Prostate gland (tissue), 2 donors: ENCODE measurements at regions not wholly inside any gene's neighbourhood (a gene's known extent, or its start where the extent isn't known, plus 50 kb on each side); places are given as distances from the start of the nearest gene placed in this dataset.

ENCODE experiments used
- DNase-seq: peaks from one replicate; pipeline ENCODE4 v3.0.0-alpha.2; 2019; ENCODE audit warnings: low spot score
- H3K27ac ChIP-seq, 2 donors: fragments of 200-600 bp; sonication (generic); 2 replicates each; pipeline ENCODE4 v1.5.1; 2017 to 2019
- H3K27me3 ChIP-seq: fragments of 200-600 bp; sonication (generic); replicated peaks from 2 replicates; pipeline ENCODE4 v1.5.1; 2019; ENCODE audit not compliant: insufficient read depth
- H3K36me3 ChIP-seq, 2 donors: fragments of 200-600 bp; sonication (generic); 1 replicate in 1 of 2; 2 replicates in 1 of 2; pipeline versions ENCODE4 v1.5.1 to v1.8.1; 2017 to 2019
- H3K4me1 ChIP-seq: fragments of 200-600 bp; sonication (generic); replicated peaks from 2 replicates; pipeline ENCODE4 v1.5.1; 2019
- H3K4me3 ChIP-seq, 2 donors: fragments of 200-600 bp; sonication (generic); 2 replicates each; pipeline ENCODE4 v1.5.1; 2017 to 2019
- H3K9me3 ChIP-seq: fragments of 200-600 bp; sonication (generic); 2 replicates; pipeline ENCODE4 v1.5.1; 2017
- CTCF ChIP-seq, 4 experiments: fragments of 200-600 bp in 2 of 4; fragments of 450-650 bp in 2 of 4; sonication (generic) in 2 of 4; IDR thresholded peaks; 1 replicate in 3 of 4; 2 replicates in 1 of 4; pipeline ENCODE4 v1.5.1; 2016 to 2019; ENCODE audit warnings: antibody characterized with exemption in 4 of 4, mild to moderate bottlenecking in 2 of 4, moderate library complexity in 2 of 4
- POLR2A ChIP-seq: fragments of 450-650 bp; IDR thresholded peaks from one replicate; pipeline ENCODE4 v1.6.1; 2016; ENCODE audit warnings: antibody characterized with exemption, mild to moderate bottlenecking
- POLR2AphosphoS5 ChIP-seq: sonication (generic); formaldehyde crosslinking; IDR thresholded peaks from one replicate; pipeline ENCODE4 v1.6.1; 2017; ENCODE audit warnings: antibody characterized with exemption
- WGBS: methylation state at CpG from one replicate; pipeline ENCODE4 v1.1.5; 2018; 5-methylcytosine and 5-hydroxymethylcytosine counted together
- intact Hi-C: fragments of 100-400 bp; cut with DNase I; formaldehyde crosslinking; loops from one replicate; pipeline ENCODE4 v1.14.2; 2022

GRCh38 chr21:27804515-27804914 is 837.6 kb upstream of the ADAMTS5 start:
- no peaks in the 10 kb centered on the region for H3K27me3 ChIP-seq
- 39% methylated on average over 2 of the region's 2 CpGs for WGBS
- no peak for DNase-seq
- no peaks in the 10 kb centered on the region for H3K9me3 ChIP-seq
- TF ChIP-seq POLR2AphosphoS5, result no peak
- no peak for TF ChIP-seq CTCF (IDR thresholded peaks at IDR 0.05)
- no peak for TF ChIP-seq POLR2A
- H3K4me3 ChIP-seq, result no peak overlapping the region
- H3K27ac ChIP-seq, result no peak overlapping the region
- H3K4me1 ChIP-seq, result no peaks in the 10 kb centered on the region
- no peaks in the 10 kb centered on the region for H3K36me3 ChIP-seq
- intact Hi-C loops, result loop anchor here (5.0 to 10.0 kb wide), 2 partner anchors 102 to 960 kb away; partner anchors contain the start of gene ADAMTS1

- intact Hi-C loops, result loop anchor here (5.0 to 10.0 kb wide), 2 partner anchors 101 to 959 kb away; partner anchors contain the start of gene ADAMTS1
- Histone ChIP-seq H3K27me3 (no peaks in the 10 kb centered on the region), H3K9me3 (no peaks in the 10 kb centered on the region), H3K4me1 (no peaks in the 10 kb centered on the region), H3K27ac (no peak overlapping the region), H3K36me3 (no peaks in the 10 kb centered on the region), H3K4me3 (no peak overlapping the region)
- TF ChIP-seq CTCF (IDR thresholded peaks at IDR 0.05) (no peak), POLR2A (no peak), POLR2AphosphoS5 (no peak)
- WGBS, result 86% methylated on average over 2 of the region's 2 CpGs
- DNase-seq, result no peak
These were observed 836.7 kb upstream of the ADAMTS5 start for GRCh38 chr21:27803571-27803970.

DNA sequence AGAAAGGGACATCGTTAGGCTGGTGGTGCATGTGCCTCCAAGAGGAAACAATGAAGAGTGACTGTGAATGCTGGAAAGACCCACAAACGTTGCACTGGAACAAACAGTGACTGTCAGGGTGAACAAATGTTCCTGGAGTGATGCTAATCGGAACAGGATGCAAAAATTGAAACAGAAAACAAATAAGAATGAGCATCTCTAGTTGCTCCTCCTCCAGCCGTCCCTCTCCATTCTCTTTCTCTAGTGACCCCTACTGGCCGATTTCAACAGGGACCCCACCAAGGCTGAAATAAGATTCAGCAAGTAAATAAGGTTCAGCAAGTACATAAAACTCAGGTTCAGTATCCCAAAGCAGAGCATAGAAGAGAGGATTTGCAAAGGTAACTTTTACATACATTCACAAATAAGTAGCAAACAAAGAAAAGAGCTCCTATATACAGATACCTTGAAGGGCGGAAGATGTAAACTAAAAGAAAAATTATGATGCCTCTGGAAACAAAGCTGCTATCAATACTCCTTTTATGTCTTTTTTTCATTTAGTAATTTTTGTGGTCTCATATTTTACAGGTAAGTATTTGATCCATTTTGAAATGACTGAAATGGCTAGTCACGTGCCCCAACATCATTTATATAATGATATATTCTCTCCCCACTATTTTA is 836.1 kb upstream of the ADAMTS5 start:
- Histone ChIP-seq H3K9me3 (no peaks in the 10 kb centered on the region), H3K4me1 (no peaks in the 10 kb centered on the region), H3K36me3 (no peaks in the 10 kb centered on the region), H3K27ac (no peak overlapping the region), H3K4me3 (no peak overlapping the region), H3K27me3 (no peaks in the 10 kb centered on the region)
- intact Hi-C loops, result loop anchor here (5.0 to 10.0 kb wide), 2 partner anchors 101 to 958 kb away; partner anchors contain the start of gene ADAMTS1
- no peak for TF ChIP-seq POLR2A
- TF ChIP-seq CTCF (IDR thresholded peaks at IDR 0.05), result peak in 3 of 4 experiments; percentile 31 to 49 (median 47)
- WGBS, result 48% methylated on average over 7 of the region's 7 CpGs
- peak; percentile 12 for DNase-seq

GRCh38 chr21:27799861-27800260 is 833.0 kb upstream of the ADAMTS5 start:
- TF ChIP-seq POLR2AphosphoS5, result no peak
- no peak for TF ChIP-seq POLR2A
- Histone ChIP-seq H3K36me3 (no peaks in the 10 kb centered on the region), H3K27me3 (no peaks in the 10 kb centered on the region), H3K4me1 (no peaks in the 10 kb centered on the region), H3K9me3 (no peaks in the 10 kb centered on the region), H3K4me3 (no peak overlapping the region), H3K27ac (no peak overlapping the region)
- intact Hi-C loops, result loop anchor here (5.0 to 10.0 kb wide), 2 partner anchors 98 to 955 kb away; partner anchors contain the start of gene ADAMTS1
- no peak for DNase-seq
- WGBS, result 75% methylated on average over 8 of the region's 8 CpGs

GRCh38 chr21:27796106-27796505 is 829.2 kb upstream of the ADAMTS5 start:
- no peak for TF ChIP-seq CTCF (IDR thresholded peaks at IDR 0.05)
- intact Hi-C loops, result no loop called here
- DNase-seq, result no peak
- no peak overlapping the region for H3K27ac ChIP-seq
- H3K9me3 ChIP-seq, result no peaks in the 10 kb centered on the region
- H3K36me3 ChIP-seq, result no peaks in the 10 kb centered on the region
- WGBS, result 26% methylated on average over 2 of the region's 2 CpGs
- no peak overlapping the region for H3K4me3 ChIP-seq
- no peaks in the 10 kb centered on the region for H3K4me1 ChIP-seq
- no peaks in the 10 kb centered on the region for H3K27me3 ChIP-seq
